Glomerular visceral epithelial cell (primary cell): ENCODE measurements at regions not wholly inside any gene's neighbourhood (a gene's known extent, or its start where the extent isn't known, plus 50 kb on each side); places are given as distances from the start of the nearest gene placed in this dataset.
A peak's percentile ranks its signal among the peaks of the same experiment; 100 is the strongest.

Experiments used
- DNase-seq: peaks from one replicate; pipeline ENCODE4 v3.0.0-alpha.2; 2016; ENCODE audit errors: extremely low spot score

DNA sequence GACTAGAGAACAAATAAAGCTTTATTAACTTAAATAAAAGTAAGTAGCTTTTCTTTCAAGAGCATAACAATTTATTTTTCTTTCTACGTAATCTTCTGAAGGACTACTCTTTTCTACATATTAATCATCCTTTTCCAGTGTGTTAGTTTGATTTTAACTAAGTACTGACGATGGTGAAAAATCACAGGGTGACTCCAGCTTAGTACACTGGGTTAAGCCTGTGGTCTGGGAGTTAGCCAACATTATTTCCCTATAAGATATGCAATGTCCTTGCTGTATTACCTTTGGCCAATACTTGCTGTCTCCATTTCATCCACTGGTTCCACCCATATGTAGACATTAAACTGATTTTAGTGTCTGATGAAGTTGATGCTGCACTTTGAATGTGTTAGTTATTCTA, 508.6 kb upstream of the SUCLG2 start:
- DNase-seq, result peak; percentile 7

- no peak for DNase-seq
Observed at GRCh38 chr3:68162644-68163043, 508.2 kb upstream of the SUCLG2 start.

GRCh38 chr3:68151359-68151758, 496.9 kb upstream of the SUCLG2 start:
- no peak for DNase-seq

DNA sequence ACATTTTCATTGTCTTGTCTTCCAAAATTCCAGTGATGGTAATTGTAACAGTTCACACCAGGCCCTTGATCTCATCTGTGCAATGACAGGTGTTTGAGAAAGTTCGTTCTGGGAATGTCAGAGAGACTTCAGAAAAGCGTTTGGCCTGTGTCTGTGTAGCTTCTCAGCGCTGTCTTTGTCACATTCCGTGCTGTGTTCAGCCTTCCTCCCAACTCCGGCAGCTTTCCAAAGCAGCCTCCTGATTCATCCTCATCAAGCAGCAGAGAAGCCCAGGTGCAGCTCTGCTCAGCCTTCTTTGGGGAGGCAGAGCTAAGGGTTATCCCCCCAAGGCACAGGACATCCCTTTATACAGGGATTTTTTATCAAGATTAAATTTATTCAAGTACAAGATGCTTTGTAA, 494.0 kb upstream of the SUCLG2 start:
- DNase-seq, result no peak

GRCh38 chr3:68142441-68142840, 488.0 kb upstream of the SUCLG2 start:
- DNase-seq, result no peak

GRCh38 chr3:68139897-68140296, 485.5 kb upstream of the SUCLG2 start:
- no peak for DNase-seq

DNA sequence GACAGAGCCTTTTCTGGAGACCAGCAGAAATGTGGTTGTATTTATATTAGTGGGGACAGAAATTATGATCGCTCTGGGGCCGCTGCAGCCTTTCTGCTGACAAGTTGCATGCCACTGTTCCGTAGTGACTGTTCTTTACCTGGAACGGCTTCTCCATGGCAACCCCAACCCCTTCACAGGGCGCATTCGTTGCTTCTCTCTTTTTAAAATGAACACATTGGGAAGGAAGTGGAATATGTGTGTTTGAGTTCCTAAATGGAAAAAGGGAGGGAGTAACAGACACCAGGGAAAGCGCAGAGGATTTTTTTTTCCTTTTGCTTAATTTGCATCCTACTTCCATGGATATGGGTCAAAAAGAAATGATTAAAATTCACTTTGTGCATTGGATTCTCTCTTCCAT, 482.0 kb upstream of the SUCLG2 start:
- DNase-seq, result no peak

DNA sequence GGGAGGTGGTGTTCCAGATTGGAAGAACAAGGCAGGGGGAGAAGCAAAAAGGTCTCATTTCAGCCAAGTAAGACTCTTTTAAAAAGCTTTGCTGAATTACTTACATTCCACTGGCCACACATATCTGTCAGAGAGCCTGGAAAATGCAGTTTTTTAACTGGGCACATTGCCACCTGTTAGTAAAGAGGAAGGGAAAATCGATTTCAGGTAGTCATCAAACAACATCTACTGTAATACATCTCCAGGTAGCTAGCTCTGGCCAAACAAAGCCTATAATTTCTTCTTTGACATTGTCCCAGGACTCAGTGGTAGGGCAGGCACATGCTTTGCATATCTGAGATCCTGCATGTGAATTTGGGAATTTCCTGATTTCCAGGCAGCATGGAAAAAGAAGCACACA, 480.7 kb upstream of the SUCLG2 start:
- no peak for DNase-seq

GRCh38 chr3:68129065-68129464, 474.7 kb upstream of the SUCLG2 start:
- DNase-seq, result no peak

DNA sequence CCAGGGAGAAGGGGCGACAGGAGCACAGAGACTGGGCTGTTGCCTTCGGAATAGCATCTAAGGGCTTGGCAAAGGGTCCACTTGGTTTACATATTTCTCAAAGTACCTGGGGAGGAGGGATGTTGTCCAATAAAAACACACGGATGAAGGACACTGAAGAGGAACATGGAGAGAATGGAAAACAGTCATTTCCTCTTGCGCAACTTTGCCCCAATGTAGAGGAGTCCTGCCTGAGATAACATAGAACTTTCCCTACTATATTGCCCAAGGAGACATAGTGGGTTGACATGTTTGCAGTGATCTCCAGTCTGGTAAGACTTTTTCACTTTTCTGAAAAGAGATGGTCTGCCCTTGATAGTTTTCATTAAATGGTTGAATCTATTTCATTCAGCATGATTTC, 468.8 kb upstream of the SUCLG2 start:
- DNase-seq, result no peak

DNA sequence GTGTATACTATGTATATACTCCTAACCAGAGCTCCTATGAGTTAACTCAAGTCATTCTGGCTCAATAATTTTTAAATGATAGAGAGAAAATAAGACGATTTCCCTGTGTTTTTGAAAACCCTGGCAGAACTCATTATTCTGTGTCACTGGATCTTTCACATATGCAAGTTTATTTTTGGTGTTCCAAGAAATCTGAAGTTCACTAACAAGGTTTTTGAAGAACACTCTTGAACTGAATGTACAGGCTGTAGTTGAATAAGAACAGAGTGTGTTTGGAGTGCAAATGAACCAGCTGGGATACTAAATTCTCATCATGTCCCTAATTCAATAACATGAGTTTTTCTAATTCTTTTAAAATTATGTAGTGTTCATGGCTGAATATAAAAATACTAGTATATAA, 466.9 kb upstream of the SUCLG2 start:
- DNase-seq, result no peak

DNA sequence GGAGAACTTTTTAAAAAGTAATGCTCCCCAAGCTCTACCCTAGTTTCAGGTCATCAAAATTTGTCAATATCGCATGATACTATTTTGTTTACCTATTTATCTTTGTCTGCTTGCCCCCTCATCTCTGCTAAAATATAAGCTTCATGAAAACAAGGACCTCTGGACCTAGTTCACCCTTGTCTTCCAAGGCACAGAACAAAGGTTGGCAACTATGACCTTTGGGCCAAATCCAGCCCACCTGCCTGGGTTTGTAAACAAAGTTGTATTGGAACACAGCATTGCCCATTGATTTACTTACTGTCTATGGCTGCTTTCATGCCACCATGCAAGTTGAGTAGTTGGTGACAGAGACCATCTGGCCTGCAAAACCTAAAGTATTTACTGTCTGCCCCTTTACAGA, 462.2 kb upstream of the SUCLG2 start:
- DNase-seq, result no peak

DNA sequence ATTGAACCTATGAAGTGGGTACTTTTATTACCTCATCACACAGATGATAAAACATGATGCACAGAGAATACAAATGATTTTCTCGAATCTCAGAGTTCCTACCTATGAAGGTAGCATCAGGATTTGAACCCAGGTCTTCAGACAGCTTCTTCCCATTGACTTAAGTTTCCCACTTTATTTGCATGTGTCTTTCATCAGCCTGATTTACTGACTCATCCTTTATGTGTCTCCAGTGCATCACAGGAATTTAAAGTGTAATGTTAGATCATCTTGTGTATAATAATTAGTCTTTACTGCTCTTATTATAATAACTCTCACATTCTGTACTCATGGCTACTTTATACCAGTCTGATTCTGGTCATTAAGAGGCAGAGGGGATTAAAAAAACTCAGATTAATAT, 449.4 kb upstream of the SUCLG2 start:
- peak; percentile 7 for DNase-seq

GRCh38 chr3:68090571-68090970, 436.2 kb upstream of the SUCLG2 start:
- DNase-seq, result peak; percentile 23

DNA sequence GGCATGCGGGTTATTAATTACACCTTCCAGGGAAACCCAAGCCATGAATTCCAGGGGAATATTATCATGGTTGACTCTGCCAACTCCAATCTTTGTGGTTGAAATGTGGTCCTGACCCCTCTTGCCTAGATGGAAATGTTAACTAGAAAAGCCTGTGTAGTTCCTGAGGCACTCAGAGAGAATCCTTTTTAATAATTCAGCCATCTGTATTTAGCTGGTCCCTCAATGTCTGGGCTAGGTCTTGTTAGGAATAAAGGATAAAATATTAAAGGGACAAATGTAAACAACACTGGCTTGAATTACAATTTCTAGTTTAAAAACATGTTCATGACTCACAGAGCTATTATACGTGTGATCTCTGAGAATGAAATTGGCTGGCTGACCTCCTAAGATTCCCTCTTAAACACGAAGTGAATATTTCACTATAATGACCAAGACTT, 435.2 kb upstream of the SUCLG2 start:
- peak; percentile 88 for DNase-seq

GRCh38 chr3:68088636-68089035, 434.2 kb upstream of the SUCLG2 start:
- no peak for DNase-seq

- peak; percentile 85 for DNase-seq
Observed at GRCh38 chr3:68088216-68088615, 433.8 kb upstream of the SUCLG2 start.

DNA sequence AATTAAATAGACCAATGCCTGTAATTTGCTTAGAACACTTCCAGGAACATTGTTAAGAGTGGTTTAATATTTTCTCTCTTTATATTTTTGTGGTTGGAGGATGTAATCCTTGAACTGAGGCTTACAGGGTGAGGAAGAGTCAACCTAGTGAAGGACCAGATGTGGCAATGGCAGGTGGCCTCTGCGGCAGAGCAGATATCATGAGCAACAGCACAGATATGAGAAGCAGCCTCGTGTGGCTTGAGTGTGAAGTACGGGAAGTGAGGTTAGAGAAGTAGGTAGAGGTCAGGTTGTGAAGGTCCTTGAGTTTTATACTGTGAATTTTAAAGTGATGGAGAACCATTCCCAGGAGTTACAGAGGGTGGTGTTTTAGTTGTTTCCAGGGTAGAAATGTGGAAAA, 417.6 kb upstream of the SUCLG2 start:
- DNase-seq, result no peak

DNA sequence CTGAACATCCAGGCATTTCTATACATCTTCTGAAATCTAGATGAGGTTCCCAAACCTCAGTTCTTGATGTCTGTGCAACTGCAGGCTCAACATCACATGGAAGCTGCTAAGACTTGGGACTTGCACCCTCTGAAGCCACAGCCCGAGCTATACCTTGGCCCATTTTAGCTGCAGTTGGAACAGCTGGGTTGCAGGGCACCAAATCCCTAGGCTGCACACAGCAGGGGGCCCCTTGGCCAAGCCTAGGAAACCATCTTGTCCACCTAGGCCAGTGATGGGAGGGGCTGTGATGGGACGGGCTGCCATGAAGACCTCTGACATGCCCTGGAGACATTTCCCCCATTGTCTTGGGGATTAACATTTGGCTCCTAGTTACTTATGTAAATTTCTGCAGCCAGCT, 415.8 kb upstream of the SUCLG2 start:
- DNase-seq, result no peak

- DNase-seq, result no peak
Observed at GRCh38 chr3:68067314-68067713, 412.9 kb upstream of the SUCLG2 start.

GRCh38 chr3:68062926-68063325, 408.5 kb upstream of the SUCLG2 start:
- DNase-seq, result no peak

- no peak for DNase-seq
Observed at GRCh38 chr3:68060910-68061309, 406.5 kb upstream of the SUCLG2 start.

DNA sequence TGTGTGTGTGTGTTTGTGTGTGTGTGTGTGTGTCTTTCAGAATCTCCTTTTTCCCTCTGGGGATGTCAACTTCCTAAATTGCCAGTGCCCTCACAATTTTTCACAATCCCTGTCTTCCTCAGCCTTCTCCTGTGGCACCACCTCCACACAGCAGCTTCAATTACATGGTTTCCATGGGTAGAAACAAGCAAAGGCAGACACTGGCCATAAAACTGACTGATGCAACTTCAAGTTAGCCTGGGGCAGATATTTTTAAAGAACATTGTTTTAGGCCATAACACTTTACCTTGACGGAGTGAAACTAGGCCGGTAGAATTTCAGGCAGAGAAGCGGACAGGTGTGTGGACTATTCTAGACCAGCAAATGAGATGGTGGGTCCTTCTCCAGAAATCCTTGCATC, 405.8 kb upstream of the SUCLG2 start:
- peak; percentile 1 for DNase-seq

DNA sequence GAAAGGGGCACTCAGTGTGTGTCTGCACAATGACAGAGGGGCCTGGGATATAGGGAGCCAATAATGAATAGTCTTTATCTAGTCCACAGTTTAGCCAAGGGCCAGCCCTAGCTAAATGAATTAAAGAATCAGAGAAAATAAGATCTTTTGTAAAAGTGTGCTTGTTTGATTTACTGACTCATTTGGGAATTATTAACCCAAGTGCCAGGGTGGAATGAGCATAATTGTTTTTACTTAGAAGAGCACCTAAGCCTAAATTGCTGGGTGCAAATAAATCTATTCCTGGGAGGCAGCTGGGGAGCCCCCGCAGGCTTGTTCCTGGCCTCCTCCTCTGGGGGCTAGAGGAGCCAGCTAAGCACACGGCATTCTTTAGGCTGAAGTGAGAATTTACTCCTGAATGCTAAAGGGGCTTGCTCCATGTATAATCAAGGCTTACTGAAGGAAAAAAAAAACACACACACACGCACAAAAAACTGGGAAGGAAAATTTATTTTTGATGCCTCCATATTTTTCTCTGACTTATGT, 405.3 kb upstream of the SUCLG2 start:
- DNase-seq, result peak; percentile 52
